Heart right ventricle (tissue), 16 donors: ENCODE measurements at regions not wholly inside any gene's neighbourhood (a gene's known extent, or its start where the extent isn't known, plus 50 kb on each side); places are given as distances from the start of the nearest gene placed in this dataset.

Source experiments
- ATAC-seq, 8 donors: fragments of 200-7000 bp; cut with Tn5 transposase; one replicate each; pipeline ENCODE4 v1.9.1; 2020; ENCODE audit warnings: mild to moderate bottlenecking in 8 of 8, moderate library complexity in 8 of 8, moderate number of reproducible peaks in 1 of 8
- DNase-seq, 2 donors: peaks; one replicate each; pipeline ENCODE4 v3.0.0-alpha.2; 2020
- H3K27ac ChIP-seq, 10 donors: fragments of 200-600 bp; sonication (generic) in 2 of 10; one replicate each; pipeline versions ENCODE4 v1.5.0 to v1.8.0; 2020 to 2022; ENCODE audit warnings: mild to moderate bottlenecking in 3 of 10
- H3K27me3 ChIP-seq, 7 donors: fragments of 200-600 bp; one replicate each; pipeline ENCODE4 v1.8.0; 2021 to 2022; ENCODE audit warnings: mild to moderate bottlenecking in 2 of 7
- H3K36me3 ChIP-seq, 9 donors: fragments of 200-600 bp; sonication (generic) in 1 of 9; one replicate each; pipeline versions ENCODE4 v1.5.0 to v1.8.0; 2020 to 2022; ENCODE audit warnings: mild to moderate bottlenecking in 2 of 9
- H3K4me1 ChIP-seq, 9 donors: fragments of 200-600 bp; sonication (generic) in 1 of 9; one replicate each; pipeline versions ENCODE4 v1.5.0 to v1.8.0; 2020 to 2022; ENCODE audit warnings: mild to moderate bottlenecking in 4 of 9
- H3K4me3 ChIP-seq, 10 donors: fragments of 200-600 bp; sonication (generic) in 2 of 10; one replicate each; pipeline versions ENCODE4 v1.5.0 to v1.8.0; 2020 to 2022; ENCODE audit warnings: mild to moderate bottlenecking in 7 of 10, moderate library complexity in 2 of 10
- H3K9me3 ChIP-seq, 11 donors: fragments of 200-600 bp in 10 of 11; sonication (generic) in 2 of 11; one replicate each; pipeline versions ENCODE4 v1.5.0 to v1.8.0; 2013 to 2022; ENCODE audit warnings: mild to moderate bottlenecking in 2 of 11, control low read depth in 1 of 11, moderate library complexity in 1 of 11
- WGBS, 2 donors: extraction: QIAGEN DNeasy Blood & Tissue Kit; methylation state at CpG; one replicate each; pipeline ENCODE4 v1.1.7; 2013; ENCODE audit warnings: inconsistent platforms in 1 of 2; 5-methylcytosine and 5-hydroxymethylcytosine counted together
- intact Hi-C, 10 donors: fragments of 100-400 bp; cut with DNase I; formaldehyde crosslinking; loops; one replicate each; pipeline versions ENCODE4 v1.11.1 to v1.14.2; 2022
- TF ChIP-seq, protein P1 (sequence below), 9 donors: fragments of 200-600 bp; sonication (generic) in 2 of 9; IDR thresholded peaks; one replicate each; pipeline versions ENCODE4 v1.5.0 to v1.8.0; 2021 to 2022; ENCODE audit warnings: antibody characterized with exemption in 9 of 9, mild to moderate bottlenecking in 5 of 9, moderate library complexity in 1 of 9
- donor health status: Arrhythmogenic right ventricular cardiomyopathy.
- donor health status: ischemic (EF 13 %, LVEDD 7.1; RV severe dilation, severe dysfunction).
- donor health status: healthy with polysubstance abuse.
- donor health status: DM: no; HTN: yes; CAD: no.
- donor health status: DM: no; HTN: no; CAD: no.
- donor health status: ischemic (EF 25% LVEDD 6.9; RV normal size, moderate dysfunction).
- donor health status: ischemic (EF 25% LVEDD 5.7; RV mildly dilated, moderate dysfunction).
- donor health status: healthy.
- donor health status: DM: yes; HTN: yes; CAD: no.
- donor health status: Ischemic cardiomyopathy.
- donor health status: ischemic (EF 35%, LVEDD 5.7; RV mildly dilated, moderate dysfunction).
- donor health status: nonischemic (EF 11% LVEDD 7.7; RV severe dilation, severe dysfunction).
- donor health status: DM: yes; HTN: yes; CAD: no.
- donor health status: PGD.
- donor health status: ischemic (EF 29% LVEDD 5.4; RV normal size, mild dysfunction).
- donor health status: nonischemic (EF 23%, LVEDD 6.1; RV moderate dilation, normal function).

DNA sequence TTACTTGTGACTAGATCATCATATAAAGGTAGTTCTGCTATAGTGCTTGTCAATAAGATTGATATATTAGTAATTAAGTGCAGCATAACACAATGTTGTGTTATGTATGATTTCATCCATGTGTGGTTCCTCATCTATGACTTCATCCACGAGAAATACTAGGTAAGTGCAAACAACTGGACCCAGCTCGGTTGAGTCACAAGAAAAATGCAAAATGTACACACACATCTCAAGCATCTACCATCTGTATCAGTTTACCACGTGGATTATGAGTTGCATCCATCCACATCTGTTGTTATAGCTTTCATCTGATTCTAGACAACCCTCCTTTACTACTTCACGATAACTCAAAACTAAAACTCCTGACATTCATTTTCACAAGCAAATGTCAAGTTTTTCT is 517.0 kb upstream of the CITED2 start:
- WGBS, 2 donors = 92 to 94% methylated on average over 4 of the region's 4 CpGs
- Histone ChIP-seq H3K36me3 (no peaks in the 10 kb centered on the region), H3K9me3 (no peaks in the 10 kb centered on the region), H3K27ac (no peak overlapping the region), H3K4me1 (peaks cover 0 to 6% (median 0%) of the 10 kb centered on the region in 9 donors), H3K4me3 (no peak overlapping the region), H3K27me3 (no peaks in the 10 kb centered on the region)
- ATAC-seq = no peak
- intact Hi-C loops = no loop called here
- TF ChIP-seq, protein P1, sequence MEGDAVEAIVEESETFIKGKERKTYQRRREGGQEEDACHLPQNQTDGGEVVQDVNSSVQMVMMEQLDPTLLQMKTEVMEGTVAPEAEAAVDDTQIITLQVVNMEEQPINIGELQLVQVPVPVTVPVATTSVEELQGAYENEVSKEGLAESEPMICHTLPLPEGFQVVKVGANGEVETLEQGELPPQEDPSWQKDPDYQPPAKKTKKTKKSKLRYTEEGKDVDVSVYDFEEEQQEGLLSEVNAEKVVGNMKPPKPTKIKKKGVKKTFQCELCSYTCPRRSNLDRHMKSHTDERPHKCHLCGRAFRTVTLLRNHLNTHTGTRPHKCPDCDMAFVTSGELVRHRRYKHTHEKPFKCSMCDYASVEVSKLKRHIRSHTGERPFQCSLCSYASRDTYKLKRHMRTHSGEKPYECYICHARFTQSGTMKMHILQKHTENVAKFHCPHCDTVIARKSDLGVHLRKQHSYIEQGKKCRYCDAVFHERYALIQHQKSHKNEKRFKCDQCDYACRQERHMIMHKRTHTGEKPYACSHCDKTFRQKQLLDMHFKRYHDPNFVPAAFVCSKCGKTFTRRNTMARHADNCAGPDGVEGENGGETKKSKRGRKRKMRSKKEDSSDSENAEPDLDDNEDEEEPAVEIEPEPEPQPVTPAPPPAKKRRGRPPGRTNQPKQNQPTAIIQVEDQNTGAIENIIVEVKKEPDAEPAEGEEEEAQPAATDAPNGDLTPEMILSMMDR (IDR thresholded peaks at IDR 0.05) = no peak
- no peak for DNase-seq

DNA sequence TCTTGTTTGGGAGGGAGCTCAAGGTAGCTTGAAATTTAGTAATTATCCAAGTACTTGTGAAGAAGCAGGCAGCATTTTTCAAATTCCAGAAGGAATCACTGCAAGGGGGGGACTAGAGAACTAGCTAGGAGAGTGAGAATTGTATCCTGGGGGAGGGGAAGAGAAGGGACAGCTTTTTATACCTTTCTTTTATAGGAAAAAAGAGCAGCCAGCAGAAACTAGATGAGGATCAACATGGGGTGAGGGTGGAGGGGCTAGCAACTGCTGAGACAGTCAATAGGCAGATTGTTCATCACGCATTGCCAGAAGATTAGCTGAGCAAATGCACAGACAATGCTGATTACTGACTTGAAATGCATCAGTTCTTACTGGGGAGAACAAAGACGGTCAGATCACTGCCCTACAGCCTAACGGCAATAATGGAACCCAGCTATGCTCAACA is 514.3 kb upstream of the CITED2 start:
- TF ChIP-seq, protein P1 (IDR thresholded peaks at IDR 0.05) = no peak
- 59 to 60% methylated on average over 3 of the region's 3 CpGs for WGBS, 2 donors
- Histone ChIP-seq H3K4me1 (peaks cover 0 to 24% (median 2%) of the 10 kb centered on the region in 9 donors), H3K4me3 (no peak overlapping the region), H3K27ac (no peak overlapping the region), H3K9me3 (no peaks in the 10 kb centered on the region), H3K36me3 (no peaks in the 10 kb centered on the region), H3K27me3 (no peaks in the 10 kb centered on the region)
- intact Hi-C loops = loop anchor here in 8 of 10 donors (5.0 to 10.0 kb wide), 5 partner anchors 186 to 556 kb away; partner anchors contain the start of gene CITED2 (in 3 of the 8)
- ATAC-seq (no peak), DNase-seq (no peak)

DNA sequence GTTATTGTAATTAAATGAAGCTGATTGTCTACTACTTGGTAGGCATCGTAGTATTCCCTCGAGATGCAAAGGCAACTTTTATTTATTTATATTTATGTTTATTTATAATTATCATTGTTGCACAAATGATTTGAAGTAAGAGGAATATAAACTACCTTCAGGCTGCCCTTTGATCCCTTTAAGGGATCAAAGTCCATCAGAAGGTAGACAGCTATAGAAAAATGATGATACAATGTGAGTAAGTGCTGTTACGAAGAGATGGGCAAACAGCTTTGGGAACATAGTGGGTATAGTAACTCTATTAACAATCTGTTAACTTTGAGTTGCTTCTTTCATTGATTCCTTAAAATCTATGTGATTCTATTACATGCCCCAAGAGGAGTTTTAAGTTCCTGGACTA is 512.8 kb upstream of the CITED2 start:
- Histone ChIP-seq H3K27me3 (no peaks in the 10 kb centered on the region), H3K27ac (no peak overlapping the region), H3K36me3 (no peaks in the 10 kb centered on the region), H3K4me1 (peaks cover 6 to 38% (median 14%) of the 10 kb centered on the region in 9 donors), H3K4me3 (no peak overlapping the region), H3K9me3 (no peaks in the 10 kb centered on the region)
- TF ChIP-seq, protein P1 (IDR thresholded peaks at IDR 0.05) = no peak
- DNase-seq (no peak), ATAC-seq (no peak)
- 95 to 97% methylated on average over 3 of the region's 3 CpGs for WGBS, 2 donors
- intact Hi-C loops = loop anchor here in 8 of 10 donors (5.0 to 10.0 kb wide), 5 partner anchors 188 to 558 kb away; partner anchors contain the start of gene CITED2 (in 3 of the 8)

DNA sequence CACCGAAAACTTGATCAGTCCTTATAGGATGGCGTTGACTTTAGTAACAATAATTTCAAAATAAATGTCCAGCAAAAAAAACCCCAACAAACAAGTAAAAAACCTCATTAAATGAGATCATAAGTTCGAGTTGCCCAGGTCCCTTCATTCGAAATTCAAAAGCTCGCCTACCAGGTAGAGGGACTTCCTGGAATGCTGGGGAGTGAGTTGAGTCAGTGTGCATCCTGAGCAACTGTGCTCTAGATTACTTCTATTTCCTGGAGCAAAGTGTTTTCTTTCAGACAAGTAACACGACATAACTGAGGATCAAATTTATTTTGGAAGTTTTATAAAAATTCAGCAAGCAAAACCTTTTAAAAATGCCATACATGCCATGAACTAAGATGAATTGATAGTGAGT is 511.9 kb upstream of the CITED2 start:
- 85 to 88% methylated on average over 6 of the region's 6 CpGs for WGBS, 2 donors
- TF ChIP-seq, protein P1 (IDR thresholded peaks at IDR 0.05) = no peak
- H3K27ac ChIP-seq = no peak overlapping the region
- H3K9me3 ChIP-seq = no peaks in the 10 kb centered on the region
- no peak for DNase-seq
- peaks cover 7 to 47% (median 20%) of the 10 kb centered on the region in 9 donors for H3K4me1 ChIP-seq
- ATAC-seq = no peak
- intact Hi-C loops = loop anchor here in 8 of 10 donors (5.0 to 10.0 kb wide), 5 partner anchors 188 to 558 kb away; partner anchors contain the start of gene CITED2 (in 3 of the 8)
- no peaks in the 10 kb centered on the region for H3K36me3 ChIP-seq
- H3K4me3 ChIP-seq = no peak overlapping the region
- no peaks in the 10 kb centered on the region for H3K27me3 ChIP-seq
